Activated CD4-positive, alpha-beta T cell treated with anti-CD3 and anti-CD28 coated beads for 48 hours (primary cell): ENCODE measurements at regions not wholly inside any gene's neighbourhood (a gene's known extent, or its start where the extent isn't known, plus 50 kb on each side); places are given as distances from the start of the nearest gene placed in this dataset.

Experiments used
- DNase-seq: peaks from one replicate; pipeline ENCODE4 v3.0.0-alpha.2; 2020

DNA sequence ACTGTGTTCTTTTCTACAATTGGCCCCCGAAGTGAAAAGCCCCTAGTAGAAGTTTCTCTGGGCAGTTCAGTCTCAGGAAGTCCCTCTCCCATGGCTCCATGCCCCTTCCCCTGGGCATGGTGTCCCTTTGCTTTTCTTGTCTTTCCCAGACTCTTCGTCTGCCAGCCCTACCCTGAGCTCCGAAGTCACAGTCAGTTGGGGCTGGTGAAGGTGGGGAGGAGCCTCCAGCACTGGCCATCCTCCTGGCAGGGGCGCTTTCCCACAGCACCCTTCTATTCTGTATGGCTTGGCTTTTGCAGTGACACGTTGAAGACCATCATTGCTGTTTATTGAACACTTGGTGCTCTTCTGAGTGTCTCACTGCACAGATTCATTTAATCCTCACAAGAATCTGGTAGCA, 195.1 kb upstream of the CADM1 start:
- DNase-seq, result no peak

DNA sequence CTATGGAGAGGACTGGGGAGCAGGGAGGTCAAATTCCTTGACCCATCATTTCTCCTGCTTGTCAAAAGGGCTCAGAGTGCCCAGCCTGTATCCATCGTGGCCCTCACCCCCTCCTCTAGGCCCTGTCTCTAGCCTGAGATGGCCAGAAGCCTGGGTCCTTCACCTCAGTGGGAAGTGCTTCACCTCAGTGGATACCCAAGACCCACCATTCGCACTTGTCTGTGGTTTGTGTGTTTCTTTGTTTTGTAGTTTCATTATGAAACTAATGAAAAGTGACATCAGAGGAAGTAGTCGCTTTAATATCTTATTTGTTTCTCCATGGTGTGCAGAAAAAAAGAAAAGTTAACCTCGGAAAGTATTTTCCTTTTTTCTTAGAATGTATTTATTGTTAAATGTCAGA, 194.0 kb upstream of the CADM1 start:
- no peak for DNase-seq

DNA sequence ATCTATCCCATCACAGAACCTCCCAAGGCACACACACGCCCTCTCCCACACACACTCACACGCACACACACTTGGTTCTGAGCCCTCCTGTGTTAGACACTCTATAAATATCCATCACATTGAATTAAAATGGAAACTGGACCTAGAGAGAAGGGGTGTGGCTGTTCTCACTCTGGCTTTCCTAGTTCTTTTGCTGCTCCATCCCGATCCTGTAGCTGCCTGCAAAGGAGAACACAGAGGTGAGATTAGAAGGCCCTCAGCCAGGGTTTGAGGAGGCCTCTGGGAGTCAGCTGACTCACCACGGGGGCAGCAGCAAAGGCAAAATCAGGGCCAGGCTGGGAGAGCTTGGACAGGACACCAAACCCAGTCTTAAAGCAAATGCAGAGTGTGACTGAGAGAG, 192.3 kb upstream of the CADM1 start:
- no peak for DNase-seq

DNA sequence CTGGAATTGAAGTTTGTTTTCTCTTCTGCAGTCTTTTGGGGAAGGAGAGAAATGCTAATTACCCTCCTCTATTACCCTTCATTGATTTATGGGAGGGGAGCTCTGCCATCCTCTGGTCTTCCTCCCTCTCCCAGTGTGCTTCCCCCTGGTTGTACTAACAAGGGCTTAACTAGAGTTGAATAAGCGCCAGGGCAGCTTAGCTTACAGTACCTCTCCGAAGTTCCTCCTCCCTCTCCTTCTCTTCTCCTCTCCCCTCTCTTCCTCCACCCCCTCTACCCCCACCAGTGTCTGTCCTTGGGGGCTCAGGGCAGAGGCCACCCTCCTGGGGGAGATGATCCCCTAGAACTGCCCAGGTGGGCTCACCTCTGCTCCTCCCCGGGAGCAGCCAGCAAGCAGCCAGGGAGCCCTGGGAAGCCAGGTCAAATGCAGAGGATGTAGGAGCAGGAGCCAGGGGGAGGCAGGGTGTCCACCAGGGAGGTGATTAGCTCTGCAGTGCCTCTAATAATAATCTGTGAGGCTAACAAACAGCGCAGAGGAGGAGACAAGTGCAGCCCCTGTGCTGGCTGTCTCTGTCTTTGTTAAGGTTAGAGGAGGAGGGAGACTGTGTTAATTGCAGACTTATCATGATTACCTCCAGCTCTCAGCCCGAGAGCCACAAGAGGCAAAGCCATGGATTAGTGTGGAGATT, 191.6 kb upstream of the CADM1 start:
- DNase-seq, result no peak

DNA sequence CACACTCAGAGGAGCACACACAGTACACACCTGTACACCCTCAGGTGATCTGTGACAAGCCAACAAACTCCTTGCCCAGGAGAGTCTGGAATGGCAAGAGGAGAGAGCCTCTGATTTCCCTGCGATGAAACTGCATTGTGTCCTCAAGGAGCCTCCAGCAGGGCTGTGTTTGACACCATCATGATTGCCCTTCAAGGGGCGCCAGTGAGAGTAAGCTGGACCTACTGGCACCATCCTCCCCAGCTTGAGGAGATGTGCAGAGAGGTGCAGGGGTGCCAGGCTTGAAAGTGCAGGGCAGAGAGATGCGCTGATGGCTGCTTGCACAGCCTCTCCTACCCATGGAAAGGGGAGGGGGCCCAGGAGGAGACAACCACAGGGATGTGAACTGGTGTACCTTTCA, 188.8 kb upstream of the CADM1 start:
- no peak for DNase-seq

DNA sequence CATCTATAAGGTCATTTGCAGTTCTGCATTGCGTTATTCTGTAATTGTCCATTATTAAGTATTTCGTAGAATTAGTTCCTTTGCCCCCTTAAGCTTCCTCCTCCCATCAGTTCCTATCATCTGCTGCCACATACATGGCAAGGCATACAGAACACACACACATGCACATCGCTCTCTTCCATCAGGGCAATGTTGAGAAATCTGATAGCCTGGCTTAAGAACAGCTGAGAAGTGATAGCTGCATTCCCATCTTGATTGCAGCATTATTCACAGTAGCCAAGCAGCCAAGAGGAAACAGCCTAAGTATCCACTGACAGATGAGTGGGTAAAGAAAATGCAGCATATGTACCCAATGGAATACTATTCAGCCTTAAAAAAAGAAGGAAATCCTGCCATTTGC, 186.8 kb upstream of the CADM1 start:
- DNase-seq, result no peak

DNA sequence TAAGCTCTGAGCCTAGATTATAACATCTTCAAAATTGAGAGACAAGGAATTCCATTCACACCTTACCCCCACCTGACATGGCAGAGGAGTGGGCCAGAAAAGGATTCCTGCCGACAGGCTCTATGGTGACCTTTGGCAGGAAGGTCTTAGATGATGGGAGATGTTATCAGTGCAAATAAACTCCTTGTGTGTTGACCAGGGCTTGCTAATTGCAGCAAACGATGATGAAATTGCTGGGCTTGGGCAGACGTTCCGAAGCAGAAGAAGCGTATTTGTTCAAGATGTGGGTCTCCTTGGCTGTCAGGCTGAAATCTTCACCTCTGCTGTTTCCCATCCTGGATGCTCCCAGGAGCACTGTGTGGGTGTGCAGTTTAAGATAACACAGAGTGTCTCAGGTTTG, 183.7 kb upstream of the CADM1 start:
- DNase-seq, result no peak

DNA sequence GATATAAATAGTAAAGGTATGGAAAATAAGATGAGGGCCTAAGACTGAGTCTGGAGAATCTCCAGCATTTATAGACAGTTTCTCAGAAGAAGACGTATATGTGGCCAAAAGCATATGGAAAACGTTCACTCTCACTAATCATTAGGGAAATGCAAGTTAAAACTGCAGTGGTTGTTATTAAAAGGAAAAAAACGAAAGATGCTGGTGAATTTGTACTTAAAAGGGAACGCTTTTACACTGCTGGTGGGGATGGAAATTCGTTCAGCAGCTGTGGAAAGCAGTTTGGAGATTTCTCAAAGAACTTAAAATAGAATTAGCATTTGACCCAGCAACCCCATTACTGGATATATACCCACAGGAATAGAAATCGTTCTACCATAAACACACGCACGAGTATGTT, 180.5 kb upstream of the CADM1 start:
- DNase-seq, result no peak

DNA sequence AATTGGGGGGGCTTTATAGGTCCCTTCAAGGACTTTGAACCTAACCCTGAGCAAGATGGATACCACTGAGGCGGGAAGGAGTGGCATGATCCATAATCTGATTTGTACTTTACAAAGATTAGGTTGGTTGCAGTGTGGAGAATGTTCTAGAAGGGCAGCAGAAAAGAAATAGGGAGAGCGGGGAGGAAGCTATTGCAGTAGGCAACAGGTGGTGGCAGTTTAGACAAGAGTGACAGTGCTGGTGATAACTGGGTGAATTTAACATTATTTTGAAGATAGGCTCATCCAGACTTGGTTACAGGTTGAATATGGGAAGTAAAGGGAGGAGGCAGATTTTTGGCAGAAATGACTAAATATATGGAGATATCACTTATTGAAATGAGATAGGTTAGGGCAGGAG, 179.9 kb upstream of the CADM1 start:
- no peak for DNase-seq

DNA sequence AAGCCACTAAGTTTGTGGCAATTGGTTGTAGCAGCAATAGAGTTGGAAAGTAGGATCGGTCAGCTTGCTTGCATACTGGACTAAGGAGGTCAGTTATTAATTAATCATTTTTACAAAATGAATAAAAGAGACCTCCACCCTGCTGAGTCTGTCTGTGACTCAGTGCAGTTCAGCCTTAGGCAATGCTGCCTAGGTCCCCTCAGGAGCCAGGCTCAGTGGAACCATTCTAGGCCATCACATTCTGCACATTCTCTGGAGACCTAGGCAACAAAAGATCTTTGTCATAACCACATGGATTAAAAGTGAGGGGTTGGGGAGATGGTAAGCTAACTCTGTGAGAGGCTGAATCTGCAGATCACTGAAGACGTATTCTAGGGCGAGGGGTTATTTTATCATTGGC, 178.7 kb upstream of the CADM1 start:
- no peak for DNase-seq

DNA sequence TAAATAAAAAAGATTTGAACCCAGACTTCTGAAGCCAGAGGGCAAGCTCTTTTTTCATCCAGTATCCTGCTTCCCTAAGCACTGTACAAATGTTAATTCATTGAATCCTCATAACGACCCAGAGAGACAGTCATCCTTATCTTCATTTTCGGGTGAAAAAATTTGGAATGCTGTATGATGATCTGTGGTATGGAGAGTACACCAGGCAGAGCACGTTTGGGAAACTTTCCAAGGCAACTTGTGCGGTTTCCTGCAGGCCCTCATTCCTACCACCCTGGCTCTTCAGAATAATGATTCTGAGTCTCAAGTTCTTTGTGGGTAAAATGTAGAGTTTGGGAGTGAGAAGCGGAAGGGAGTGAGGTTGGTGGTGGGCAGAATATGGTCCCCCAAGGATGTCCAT, 177.9 kb upstream of the CADM1 start:
- DNase-seq, result no peak

DNA sequence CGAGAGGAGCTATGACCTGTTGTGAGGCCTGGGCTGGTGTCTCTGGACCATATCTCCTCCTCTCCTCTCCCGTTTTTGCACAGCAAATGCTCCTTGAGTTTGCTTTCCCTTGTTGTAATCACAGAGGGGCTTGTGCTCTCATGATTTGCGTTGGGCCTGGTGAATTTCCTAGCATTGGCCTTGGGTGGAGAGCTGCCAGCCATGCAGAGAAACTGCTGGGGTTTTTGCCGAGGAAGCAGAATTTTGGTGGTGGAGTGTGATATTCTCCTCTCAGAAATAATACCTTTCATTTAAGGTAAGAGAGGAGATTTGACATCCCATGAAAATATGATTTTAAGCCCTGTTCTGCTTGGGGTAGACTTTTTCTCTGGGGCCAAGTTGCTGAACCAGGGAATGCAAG, 175.7 kb upstream of the CADM1 start:
- DNase-seq, result no peak

DNA sequence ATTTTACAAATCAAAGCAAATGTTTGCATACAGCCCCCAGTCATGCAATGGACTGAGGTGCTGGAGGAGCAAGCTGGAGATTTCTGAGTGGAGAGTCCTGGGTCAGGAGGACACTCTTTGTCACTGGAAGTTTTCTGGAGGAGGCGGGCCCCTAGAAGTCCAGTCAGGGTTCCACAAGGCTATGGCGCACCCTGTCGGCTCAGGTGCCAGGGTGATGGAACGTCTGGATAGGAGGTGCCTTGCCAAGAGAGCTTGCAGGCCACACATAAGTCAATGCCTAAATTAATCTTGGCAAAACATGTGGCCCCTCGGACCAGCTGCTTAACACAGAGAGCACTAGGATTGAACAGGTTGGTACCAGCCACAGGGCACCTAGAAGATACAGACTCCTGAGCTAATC, 174.7 kb upstream of the CADM1 start:
- DNase-seq, result no peak

DNA sequence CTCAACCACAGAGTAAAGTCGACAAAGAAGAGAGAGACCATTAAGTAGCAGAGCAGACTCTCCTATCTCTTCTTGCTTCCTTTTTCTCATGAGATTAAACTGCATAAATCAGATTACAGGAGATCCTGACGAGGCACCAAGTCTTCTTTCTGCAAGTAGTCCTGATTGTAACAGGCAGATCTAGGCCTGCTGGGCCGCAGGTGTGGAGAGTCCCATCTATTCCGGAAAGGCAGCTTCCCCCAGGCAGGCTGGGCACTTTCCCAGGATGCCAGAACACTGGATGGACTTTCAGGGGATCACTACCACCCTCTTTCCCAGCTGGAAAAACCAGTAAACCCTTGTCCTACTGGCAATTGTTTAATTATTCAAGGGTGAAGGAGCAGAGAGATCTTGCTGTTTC, 173.0 kb upstream of the CADM1 start:
- no peak for DNase-seq

DNA sequence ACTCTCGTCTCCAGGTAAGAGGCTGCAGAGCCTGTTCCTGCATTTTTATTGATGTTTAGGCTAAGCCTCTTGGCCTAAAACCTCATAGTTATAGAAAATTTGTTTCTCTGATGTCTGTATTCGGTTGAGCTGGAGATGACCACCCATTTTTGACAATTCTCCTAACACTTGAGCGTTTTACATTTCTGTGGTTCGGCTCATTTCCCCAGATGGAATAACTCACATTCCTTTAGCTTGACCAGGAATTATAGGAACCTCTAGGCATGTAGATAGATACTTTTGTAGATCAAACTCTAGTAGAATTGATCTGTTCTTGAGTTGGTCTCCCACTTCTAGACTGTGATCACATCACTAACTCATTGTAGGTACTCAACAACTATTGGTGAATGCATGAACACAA, 172.6 kb upstream of the CADM1 start:
- DNase-seq, result no peak

DNA sequence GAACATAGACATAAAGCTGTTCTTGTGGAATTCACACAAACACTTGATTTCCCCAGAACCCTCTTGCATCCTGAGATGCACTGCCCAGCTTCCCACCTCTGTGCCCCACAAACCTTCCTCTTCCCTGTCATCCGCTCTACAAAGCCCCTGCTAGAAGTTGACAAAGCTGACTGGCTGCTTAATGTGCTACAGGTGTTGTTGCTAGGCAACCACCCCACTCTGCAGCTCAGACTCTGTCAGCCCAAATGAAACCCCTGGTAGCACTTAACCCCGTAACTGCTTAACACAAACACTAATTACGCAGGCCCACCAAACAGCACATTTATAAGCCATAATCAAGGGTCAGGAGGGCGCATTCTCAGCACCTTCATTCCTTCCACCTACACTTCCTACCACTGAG, 172.0 kb upstream of the CADM1 start:
- no peak for DNase-seq

DNA sequence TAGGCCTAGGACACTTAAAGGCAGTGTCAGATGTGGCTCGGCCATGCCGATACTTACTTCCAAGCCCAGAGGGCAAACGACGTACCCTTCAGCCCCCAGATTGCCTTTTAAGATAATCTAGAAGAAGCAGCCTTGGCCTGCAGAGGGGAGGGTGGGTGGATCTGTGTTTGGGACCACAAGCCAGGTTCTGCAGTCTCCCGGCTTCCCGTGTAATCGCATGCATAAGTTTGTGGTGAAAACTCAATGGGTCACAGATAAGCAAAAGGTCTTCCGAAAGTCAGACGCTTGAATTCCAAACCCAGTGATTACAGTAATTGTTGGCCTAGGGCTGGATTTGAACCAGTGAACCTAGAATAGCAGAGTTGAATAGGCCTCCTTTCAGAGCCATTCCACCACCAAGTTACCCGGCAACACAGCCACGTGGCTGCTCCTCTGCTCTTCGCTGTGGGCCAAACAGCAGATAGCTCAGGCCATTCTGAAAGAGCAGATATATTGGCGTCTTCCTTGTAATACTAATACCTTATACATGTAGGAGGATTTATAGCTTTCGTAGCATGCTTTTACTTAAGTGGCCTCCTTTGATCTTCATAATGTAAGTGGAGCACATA, 170.8 kb upstream of the CADM1 start:
- no peak for DNase-seq

DNA sequence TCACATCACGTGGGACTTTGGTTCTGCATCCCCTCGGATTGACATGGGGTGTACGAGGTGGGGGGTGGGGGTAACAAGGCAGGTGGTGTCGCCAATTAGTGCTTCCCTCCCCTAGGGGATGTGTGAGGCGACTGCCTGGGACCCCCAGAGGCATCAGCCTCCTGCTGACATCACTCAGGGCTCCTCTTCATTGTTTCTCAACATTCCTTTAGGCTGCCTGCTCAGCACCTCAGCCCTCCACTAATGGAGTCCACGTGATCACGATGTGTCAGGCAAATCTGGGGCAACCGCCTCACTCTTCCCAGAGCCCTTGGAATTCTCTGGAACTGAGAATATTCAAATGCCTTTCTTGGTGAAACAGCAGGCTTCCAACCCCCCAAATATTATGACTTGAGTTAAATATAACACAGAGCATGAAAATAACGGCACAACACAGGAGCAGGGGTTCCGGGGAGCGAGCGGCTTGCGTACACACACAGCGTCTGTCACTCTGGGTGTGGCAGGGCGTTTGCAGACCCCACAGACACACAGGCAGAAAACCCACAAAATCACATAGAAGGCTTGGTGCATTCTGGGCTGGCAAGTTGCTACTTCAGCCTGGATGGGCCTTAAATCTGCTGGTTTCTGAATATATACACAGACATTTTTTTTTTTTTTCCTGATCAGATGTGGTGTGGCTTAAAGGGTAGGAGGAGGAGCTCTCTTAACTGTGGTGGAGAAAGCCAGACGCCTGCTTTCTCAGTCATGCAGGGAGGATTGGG, 170.1 kb upstream of the CADM1 start:
- DNase-seq, result no peak

DNA sequence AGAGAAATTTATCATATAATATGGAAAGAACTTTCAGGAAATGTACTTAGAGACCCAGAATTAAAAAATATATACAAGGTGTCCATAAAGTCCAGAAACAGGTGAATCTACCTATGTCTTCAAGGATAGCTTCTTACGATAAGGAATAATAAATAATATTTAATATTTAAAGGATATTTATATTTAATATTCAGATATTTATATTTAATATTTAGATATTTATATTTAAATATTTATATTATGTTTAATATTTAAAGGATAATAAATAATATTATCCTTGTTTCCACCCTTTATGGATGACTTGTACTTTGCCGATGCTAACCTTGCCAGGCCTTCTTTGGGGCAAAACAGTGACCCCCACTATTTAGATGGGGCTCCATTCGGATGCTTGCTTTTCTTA, 169.5 kb upstream of the CADM1 start:
- no peak for DNase-seq

DNA sequence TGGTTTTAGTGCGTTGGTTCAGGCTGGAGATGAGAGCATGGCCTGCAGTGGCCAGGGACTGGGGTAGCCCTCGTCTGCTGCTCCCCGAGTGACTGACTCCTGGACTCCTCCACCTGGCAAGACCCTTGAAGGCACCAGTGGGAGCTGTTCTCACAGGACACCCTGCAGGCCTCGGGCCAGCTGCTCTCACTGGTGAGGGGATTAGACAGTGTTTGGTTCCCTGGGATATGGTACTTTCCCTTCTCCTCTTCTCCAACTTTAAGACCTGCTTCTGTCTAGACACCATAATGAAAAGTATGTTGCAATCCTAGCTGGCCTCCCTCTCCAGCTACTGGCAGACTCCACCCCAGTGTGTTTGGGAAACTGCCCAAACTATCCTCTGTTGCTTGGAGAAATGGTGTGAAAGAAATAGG, 168.8 kb upstream of the CADM1 start:
- no peak for DNase-seq

DNA sequence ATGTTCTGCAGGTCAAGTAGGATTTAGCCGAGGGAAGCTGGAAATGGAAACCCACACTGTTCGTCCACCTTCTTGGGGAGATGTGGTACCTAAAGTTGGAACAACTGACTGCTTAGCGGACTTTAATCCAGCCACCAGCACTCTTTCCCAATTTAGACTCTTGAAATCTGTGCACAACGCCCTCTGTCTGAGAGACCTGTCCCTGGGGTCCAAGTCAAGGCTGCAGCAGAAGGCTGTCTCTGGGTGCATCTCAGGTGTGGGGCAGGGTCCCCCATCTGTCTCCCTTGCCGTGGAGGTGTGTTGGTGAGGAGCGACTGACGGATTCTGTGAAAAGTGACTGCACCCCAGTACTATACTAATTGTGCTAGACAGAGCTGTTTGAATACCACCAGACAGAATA, 168.2 kb upstream of the CADM1 start:
- no peak for DNase-seq

DNA sequence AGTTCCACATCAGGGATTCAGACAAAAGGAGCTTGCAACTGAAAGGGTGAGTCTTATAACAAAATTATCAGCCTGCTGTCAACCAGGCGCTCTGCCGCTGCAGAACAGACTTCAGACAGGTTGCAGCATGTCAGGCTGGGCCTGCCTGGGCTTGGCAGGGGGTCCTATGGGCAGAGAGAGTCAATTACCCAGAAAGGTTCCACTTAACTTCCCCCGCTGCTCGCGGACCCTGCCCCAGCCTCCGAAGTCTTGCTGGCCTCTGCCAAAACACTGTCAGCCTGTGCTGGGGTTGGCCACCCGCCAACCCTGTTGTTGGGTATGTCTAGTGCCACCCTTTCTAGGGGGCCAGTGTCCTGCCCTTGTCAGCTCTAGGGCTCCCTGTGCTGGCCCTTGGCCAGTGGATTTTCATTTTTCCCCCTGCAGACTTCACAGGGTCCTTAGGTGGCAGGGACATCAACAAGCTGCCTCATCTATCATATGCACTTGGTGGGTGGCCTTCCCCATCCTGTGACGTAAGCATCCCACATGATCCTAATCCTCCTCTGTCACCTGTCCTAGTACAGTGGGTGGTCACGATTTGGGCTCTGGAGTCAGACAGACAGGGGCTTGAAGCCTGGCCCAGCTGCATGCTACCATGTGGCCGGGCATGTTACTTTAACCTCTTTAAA, 166.5 kb upstream of the CADM1 start:
- no peak for DNase-seq

DNA sequence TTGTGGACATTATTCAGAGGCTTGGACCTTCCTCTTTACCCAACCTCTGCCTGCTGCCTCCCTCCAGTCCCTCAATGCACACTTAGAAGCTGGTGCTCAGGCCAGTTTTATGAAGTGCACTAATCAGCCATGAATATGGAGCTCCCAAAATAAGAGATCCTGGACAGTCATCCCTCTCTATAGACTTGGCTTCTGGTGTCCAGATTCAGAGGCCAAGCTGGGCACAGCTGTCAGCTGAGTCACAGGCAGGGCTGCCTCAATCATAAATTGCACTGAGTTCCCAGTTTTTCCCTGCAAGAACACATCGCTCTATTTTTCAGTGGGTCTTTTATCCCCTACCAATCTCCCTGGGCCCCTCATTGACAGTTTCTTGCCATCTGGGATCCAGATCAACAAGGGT, 161.7 kb upstream of the CADM1 start:
- no peak for DNase-seq
